ENCODE measurements at regions not wholly inside any gene's neighbourhood (a gene's known extent, or its start where the extent isn't known, plus 50 kb on each side); places are given as distances from the start of the nearest gene placed in this dataset.

DNA sequence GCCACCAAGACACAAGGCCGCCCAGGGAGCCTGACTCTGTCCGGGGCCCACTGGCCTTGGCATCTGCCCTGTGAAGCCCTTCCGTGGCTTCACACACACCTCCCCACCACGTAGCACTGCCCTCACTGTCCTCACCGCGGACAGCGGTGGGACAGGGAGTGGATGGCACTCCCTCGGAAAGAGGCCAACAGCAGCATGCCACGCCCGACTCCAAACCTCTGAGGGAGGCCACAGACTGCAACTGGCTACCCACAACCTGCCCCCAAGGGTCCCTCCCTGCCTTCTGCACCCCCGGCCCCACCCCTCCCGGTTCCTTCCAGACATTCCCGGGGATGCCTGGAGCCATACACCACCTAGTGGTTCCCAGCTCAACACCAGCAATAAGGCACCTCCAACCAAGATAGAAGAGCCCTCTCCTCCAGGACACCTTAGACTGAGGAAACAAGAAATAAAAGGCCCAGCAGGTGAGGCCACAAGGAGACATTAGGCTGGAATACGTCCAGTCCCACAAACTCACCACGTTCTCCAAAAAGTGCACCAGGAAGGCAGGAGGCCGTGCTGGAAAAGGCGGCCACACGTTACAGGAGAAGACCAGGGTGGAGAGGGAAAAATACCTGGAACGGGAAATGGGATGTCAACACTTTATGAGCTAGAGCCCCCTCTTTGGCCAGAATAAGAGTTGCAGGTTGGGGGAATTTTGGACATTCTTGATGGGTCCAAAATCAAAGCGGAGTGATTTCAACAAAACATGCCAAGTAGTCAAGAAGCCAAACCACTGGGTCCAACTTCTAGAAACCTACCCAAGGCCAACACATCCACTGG lies 310.0 kb downstream of the SOX9 start:
- no peak for DNase-seq

DNA sequence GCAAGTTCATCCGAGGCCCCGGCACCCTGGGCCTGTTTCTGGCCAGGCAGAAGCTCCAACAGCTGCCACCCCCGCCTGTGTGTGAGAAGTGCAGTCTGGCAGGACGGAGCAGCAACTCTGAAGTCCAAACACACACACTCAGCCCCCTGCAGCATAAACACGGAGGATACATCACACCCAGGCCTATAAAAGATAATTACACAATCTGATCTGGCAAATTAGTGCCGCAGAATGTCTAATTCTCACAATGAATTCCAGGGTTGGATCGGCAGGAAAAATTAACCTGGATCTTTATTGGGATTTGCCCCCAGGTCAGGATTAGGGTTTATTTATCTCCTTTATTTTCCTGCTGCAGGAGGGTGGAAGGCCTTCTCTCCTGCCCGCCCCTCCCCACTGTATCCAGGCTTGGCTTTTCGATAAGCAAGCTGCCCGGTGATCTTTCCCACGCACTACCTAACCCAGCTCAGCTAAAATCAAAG lies 311.4 kb downstream of the SOX9 start:
- DNase-seq: no peak

DNA sequence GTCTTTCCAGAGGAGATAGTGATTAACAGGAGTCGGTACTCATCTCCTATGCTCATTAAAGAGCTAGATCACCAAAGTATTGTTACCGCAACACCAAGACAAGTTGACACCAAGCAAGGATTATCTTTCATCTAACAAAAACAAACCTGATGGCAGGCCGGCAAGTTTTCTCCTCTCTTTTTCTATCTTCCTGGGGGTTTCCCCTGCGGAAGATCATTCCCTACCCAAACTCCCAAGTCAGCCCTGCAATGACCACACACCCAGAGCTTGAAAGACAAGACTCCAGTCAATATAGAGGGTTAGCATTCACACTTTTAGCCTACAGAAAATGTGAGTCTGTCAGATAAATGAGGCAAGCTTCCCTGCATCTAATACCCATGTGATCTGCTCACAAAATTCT lies 312.1 kb downstream of the SOX9 start:
- DNase-seq: no peak

DNA sequence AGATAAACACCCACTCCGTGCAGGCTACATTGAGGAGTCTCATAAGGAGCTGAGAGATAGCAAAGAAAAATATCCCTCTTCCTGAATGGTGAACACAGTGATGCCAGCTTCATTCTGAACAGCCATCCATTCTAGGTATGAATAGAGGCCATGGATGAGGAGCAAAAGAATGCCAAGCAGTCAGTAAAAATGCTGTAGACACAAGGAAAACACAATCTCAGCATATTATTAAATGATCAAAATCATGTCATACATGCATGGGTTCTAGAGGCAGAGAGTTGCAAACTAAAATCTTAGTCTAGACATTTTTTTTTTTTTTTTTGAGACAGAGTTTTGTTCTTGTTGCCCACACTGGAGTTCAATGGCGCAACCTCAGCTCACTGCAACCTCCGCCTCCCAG lies 313.0 kb downstream of the SOX9 start:
- no peak for DNase-seq

DNA sequence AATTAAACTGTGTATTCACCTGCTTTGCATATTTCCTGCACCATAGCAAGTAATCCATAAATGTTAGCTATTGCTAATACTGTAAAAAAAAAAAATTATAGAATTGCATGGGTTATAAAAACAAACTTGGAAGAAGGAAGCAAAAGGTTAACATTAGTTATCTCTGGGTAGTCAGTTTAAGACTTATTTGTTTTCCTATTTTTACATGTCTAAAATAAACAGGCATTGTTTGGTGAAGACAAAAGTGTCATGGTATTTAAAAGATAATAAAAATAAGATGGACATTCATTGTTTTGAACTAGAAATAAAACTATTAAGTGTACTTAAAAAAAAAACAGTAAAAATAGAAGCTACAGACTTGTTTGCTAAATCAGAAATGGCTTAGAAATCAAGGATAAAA lies 313.8 kb downstream of the SOX9 start:
- no peak for DNase-seq

DNA sequence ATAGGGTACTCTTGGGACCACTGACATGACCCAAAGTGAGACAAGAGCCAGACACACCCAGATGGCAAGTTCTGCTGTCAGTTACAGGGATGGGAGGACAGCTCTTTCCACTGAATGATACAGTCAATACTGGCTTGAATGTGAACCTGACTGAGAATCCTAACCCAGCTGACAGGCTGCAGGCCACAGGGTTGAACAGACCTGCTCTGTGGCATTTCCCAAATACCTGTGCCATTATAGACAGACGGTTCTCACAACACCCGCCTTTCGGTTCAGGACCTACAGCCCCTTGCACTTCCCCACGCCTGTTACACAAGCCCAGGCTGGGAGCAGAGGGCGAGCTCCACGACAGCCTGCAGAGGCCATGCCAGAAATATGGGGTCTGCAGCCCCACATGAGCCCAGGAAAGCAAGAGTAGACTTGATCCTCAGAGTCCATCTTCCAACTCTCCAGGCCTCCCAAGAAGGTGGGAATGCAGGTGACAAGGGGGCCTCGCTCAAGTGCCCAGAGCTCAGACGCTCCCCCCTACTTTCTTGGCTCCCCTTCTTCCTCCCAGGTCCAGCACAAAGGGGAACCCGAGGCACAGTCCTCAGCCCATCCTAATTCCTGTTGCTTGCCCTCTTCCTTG lies 314.3 kb downstream of the SOX9 start:
- DNase-seq: no peak

DNA sequence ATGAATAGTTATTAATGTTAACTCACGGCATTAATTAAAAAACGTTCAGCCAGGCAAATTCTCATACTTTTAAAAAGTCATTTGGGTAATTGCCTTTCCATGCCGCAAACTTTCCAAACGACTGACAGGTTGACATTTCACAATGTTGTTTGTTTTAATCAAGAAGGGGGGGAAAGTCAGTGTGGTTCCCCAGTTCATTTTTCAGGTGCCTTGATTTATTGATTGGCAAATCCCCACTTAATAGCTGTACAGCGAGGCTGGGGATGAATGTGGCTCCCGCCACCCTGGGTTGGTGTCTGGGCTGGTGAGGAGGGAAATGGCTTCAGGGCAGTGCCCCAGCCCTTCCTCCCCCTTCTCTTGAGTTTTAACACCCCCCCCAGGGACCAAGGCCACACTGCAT lies 318.0 kb downstream of the SOX9 start:
- no peak for DNase-seq

DNA sequence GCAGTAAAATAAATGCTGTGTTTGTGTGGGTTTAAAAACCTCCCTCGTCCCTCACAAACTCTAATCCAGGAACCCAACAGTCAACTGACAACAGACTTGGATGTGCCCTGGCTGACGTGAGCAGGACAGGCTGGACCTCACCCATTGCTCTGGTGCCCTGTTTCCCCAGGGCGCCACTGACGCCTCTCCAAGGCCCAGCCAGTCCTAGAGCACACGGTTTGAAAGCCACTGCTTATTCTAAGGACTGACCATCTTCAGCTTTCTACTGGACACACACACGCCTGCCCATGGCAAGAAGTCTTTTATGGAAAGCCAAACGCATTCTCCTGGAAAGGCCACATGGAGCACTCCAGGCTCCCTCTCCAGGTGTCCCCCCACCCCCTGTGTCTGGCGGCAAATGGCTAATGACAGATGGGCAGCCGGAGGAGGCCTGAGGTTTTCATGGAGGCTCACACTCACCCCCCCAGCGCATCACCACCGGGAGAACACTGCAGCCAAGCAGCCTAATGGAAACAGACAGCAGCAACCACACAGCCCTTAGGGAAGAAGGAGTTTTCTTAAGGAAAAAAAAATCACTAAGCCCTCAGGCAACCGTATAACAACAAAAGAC lies 319.2 kb downstream of the SOX9 start:
- DNase-seq: no peak

DNA sequence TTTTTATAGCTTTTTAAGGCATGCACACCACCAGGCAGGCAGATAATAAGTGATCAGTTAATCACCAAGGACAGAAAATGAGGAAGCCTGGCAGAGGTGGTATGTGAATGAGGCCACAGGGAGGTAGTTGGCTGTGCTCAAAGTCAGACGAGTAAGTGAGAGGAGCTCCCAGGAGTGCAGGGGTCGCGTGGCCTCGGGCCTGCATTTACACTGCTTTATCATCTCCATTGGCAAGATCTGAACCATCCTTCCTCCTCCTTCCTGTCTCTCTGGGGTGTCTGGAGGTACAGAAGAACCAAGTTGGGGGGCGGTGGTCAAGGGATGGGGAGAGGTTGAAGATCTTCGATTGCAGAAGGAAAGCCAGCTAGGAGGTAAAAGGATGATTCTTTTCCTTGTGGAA lies 320.1 kb downstream of the SOX9 start:
- no peak for DNase-seq

DNA sequence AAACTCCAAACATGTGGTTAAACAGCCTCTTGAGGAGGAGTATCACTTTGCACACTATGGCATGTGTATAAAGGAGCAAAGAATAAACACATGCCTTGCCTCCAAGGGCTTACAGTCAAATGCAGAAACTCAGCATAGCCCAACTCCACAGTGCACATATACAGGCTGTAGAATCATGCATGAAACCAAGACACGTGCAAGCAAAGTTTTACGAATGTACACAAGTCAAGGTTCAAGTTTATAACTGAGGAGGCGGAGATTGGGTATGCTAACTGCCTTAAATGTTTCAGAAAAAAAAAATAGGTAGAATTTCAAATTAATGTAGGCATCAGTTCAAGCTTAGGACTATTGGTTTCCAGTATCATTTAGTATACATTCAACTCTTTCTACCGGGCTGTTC lies 321.1 kb downstream of the SOX9 start:
- no peak for DNase-seq

DNA sequence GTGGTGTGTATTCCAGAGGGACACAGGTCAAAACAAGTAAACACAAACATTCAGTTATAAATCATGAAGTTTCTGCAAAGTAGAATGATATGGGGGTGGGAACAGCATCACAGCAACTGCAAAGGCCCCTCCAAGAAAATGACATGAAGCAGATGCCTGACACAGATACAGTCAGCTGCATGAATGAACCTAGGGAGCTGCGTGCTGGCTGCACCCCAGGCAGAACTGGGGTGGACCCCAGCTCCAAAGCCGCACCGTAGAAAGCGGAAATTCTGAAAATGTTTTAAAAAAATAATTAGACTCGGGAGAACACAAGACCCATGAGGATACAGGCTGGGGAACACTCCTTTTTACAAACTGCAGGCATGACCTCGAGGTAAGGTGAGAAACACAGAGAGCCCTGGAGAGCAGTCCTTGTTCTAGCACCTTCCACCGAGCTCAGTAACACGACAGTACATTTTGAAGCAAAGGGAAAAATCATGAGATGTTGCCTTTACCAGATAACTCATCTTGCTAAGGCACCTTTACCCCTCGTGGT lies 323.8 kb downstream of the SOX9 start:
- no peak for DNase-seq

DNA sequence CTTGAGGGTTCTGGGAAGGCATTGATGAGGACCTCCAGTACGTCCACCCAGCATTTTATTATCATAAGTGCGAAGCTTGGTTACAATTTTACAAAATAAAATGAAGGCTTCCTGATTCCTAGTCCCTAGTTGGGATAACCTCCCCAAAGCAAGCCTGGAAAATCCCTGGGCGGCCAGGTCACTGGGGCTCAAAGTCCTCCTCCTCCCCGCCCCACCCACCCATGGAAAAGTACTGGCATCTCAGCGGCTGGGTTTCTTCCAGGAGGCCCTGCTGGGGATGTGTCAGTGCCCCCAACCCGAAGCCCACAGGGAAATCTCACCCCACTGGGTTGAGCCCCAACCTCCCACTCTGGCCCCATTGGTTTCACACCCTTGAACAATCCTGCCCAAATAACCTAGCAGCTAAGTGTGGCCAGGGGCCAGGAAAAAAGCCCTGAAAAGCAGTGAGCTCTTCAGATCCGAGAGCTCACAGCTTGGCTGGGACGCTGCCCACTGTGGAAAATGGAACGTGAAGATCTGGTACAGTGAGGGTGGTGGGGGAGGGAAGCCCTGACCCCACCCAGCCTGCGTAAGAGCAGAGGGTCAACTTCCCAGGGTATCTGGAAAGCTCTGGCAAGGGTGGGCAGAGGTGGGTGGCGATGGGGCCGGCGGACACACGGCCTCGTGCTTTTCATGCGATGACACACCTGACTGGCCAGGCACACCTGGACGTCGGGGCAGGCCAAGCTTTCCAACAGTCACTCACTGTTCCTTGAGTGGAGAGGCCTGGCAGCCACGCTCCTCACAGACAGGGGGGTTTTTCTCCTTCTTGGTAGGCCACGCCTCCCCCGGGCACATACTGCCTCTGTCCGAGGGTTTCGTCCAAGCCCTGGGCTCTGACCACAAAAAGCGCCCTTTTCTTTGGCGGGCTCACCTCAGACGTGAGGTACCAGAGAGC lies 324.5 kb downstream of the SOX9 start:
- no peak for DNase-seq

DNA sequence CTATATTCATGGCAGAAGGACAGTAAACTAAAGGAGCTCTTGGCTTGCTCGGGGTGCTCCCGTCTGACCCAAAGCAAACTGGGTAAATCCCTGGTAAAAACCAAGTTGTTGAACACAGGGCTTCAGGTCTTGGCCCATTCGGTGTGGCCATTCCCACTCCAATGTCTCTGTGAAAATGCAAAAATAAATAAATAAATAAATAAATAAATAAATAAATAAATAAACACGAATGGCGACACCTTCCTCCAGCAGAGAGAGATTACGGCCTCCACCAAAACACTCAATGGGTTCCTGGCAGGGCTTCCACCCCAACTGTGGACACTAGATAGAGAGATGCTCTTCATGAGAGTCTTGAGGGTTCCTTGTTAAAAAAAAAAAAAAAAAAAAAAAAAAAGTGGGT lies 325.3 kb downstream of the SOX9 start:
- no peak for DNase-seq

DNA sequence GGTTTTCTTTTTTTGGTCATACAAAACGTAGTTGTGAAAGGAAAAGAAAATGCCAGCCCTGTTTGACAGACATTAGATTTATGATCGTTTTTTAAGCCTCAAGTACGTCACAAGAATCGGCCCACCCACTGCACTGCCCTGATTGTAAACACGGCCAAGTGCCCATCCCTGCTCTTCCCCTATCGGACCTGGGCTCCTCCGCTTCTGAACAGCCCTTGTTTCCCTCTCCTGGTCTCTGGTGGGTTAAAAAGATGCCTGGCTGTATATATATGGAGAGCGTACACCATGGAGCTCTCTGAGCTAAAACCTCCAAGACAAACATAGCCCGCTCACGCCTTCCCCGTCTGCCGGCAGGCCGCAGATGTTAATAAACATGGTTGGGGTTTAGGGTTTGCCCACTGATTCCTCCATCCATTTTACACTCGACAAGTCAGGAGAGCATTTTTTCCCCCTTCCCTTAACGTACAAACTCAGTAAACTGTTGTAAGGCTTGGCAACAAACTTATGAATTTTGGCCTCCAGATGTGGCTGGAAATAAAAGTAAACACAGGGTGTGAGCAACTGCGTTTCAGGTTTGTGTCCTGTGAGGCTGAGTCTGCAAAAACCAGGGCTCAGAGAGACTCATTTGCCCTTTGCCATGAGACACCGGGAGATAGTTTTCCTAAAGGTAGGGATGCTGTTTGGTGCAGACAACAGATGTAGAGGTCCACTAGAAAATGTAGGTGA lies 325.9 kb downstream of the SOX9 start:
- DNase-seq: no peak

DNA sequence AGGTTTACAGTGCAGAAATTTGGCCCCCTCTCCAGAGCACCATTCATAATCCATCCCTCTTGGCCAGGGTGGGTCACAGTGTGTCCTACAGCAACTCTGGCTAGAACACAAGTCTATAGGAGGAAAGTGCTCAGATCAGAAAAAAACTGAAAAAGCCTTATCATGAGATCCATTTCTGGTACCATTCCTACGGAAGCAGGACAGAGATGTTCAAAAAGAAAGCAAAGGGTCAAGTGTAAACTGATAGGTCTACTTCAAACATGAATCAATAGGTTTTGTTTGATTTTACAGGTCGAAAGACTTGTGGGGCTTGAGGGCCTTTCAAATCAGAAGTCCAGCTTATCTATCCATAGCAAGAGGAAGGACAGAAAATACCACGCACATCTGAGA lies 326.4 kb downstream of the SOX9 start:
- DNase-seq: no peak

DNA sequence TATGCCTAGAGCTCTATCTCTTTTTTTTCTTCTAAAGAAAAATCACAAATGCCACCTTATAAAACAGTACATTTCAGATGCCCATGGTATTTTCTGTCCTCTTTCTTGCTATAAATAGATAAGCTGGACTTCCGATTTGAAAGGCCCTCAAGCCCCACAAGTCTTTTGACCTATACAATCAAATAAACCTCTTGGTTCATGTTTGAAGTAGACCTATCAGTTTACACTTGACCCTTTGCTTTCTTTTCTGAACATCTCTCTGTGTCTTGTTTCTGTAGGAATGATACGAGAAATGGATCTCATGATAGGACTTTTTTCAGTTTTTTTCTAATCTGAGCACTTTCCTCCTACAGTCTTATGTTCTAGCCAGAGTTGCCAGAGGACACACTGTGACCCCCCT lies 327.2 kb downstream of the SOX9 start:
- no peak for DNase-seq

DNA sequence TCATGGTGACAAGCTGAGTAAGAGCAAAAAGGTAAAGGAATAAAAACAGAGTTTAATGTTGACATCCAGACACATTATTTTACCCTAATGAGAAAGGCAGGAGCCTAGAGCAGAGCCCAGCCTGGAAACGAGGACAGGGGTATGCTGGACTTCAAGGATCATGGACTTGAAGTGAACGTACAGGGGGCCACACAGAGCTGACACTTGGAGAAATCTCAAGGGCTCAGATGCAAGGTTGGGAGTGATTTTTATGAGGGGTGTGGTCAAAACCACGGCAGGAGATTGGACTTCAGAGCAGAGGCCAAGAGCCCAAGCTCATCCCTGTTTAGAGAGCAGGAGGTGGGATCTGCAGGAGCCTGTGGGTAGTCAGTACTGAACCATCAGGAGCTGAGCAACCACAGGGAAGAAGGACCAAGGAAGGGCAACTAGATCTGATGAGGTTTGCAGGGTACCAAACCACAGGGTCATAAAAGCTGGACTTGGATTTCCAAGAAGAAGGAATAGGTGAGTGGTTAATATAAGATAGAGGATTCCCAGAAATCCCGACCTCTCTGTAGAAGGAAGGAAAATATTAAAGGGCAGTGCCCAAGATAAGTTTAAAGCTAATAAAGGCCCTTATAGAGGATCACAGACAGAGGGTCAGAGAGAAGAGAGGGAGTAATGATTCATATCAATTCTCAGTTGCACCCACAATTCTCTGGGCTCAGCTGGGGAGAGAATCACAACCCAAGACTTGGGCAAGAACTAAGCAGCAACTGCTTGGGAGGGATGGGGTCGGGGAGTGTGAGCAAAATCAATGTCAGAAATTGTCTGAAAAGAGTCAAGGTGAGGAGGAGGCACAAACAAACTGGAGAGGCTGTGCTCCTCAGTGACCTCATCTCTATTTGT lies 331.7 kb downstream of the SOX9 start:
- DNase-seq: no peak

DNA sequence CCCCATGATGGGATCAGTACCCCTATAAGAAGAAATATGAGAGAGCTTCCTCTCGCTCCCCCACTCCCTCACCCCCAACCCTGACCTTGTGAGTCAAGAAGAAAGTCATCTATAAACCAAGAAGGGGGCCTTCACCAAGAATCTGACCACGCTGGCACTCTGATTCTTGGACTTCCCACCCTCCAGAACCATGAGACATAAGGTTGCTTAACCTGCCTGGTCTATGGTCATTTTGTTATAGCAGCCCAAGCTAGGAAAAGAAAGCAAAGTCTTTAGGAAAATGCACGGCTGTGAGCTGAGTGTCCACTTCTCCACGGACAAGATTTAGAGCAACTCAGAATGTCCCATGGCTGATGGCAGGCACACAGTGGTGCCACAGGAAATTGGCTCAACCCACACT lies 333.5 kb downstream of the SOX9 start:
- DNase-seq: no peak

DNA sequence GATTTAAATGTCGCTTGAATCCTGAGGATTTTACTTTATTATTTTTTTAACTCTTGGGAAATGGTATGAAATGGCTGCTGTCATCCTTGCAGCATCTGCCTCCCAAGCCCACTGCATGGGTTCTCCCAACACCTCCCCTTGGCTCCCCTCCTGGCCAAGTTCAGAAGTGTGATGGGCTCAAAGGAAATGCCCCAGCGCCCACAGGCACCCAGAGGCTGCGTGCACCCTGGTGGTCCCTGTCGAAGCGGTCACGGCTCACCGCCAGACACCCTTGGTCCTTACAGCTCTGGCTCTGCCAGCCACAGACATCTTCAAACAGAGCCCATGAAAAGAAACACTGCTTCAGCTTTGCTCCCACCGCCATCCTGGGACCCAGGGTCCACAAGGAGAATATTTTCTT lies 334.7 kb downstream of the SOX9 start:
- no peak for DNase-seq

DNA sequence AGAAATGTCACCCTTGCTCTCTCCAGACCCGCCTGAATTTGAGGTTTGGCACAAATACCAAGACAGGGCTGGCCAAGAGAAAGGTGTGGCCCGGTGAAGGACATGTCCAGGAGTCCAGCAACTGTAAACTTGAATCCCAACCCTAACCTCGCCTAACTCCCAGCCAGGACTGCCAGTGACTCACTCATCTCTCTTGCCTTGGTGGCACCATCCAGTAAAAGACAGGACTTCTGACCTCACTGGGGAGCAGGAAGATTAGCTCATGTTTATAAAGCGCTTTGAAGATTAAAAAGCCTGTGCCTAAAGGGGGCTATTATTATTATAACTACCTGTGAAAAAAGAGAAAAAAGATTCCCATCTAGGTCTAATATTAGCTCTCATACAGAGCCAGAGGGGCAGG lies 335.3 kb downstream of the SOX9 start:
- no peak for DNase-seq

DNA sequence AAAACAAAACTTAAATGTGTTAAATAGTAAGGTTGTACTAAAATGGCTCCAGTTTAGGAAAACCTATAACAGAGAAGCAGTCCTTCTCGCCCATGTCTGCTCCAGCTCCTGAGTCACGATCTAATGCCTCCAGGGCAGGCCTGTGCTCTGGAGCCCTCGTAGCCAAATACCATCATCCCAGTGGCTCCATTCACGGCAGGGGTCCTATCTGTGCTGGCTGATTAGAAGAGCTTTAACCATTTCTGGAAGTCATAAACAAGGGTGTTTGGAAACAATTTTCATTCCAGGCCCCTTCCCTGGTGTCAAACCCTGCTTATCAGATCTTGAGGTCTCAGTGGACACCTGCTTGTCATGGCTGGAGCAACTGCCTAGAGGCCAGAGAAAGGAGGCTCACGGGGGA lies 336.9 kb downstream of the SOX9 start:
- DNase-seq: no peak

All from NCI-H2107 (cell line).